OCI-LY7 (cell line): ENCODE measurements at regions not wholly inside any gene's neighbourhood (a gene's known extent, or its start where the extent isn't known, plus 50 kb on each side); places are given as distances from the start of the nearest gene placed in this dataset.
A peak's percentile ranks its signal among the peaks of the same experiment; 100 is the strongest.

Source experiments
- BruUV-seq: library from RNA; stranded (reverse); fragments of 400-500 nt; replicated peaks from 2 replicates; lab custom pipeline; 2021; lab: Mats Ljungman, UMichigan
- CTCF ChIA-PET: fragments of 300-600 bp; sonication (Branson Sonifier 250); formaldehyde crosslinking; loops from one replicate; lab custom pipeline; 2022; ENCODE audit warnings: antibody characterized with exemption; ENCODE audit not compliant: unreplicated experiment; lab: Charles Lee
- POLR2A ChIA-PET: fragments of 300-600 bp; sonication (Branson Sonifier 250); formaldehyde crosslinking; loops from one replicate; lab custom pipeline; 2022; ENCODE audit warnings: antibody characterized with exemption; lab: Charles Lee
- DNase-seq: peaks from one replicate; pipeline ENCODE4 v3.0.0-alpha.2; 2015; ENCODE audit warnings: low spot score
- H2AFZ ChIP-seq: fragments of 200-600 bp; sonication (generic), shearing (Covaris generic); 2 replicates; pipeline ENCODE4 v1.6.1; 2014; ENCODE audit warnings: mild to moderate bottlenecking, antibody characterized with exemption, low read length, moderate library complexity
- H3K27ac ChIP-seq: fragments of 200-600 bp; sonication (generic); 2 replicates; pipeline ENCODE4 v1.5.1; 2014; ENCODE audit warnings: mixed run types, low read depth, mild to moderate bottlenecking, moderate library complexity, low read length, inconsistent platforms; ENCODE audit not compliant: poor library complexity, severe bottlenecking
- H3K36me3 ChIP-seq: fragments of 200-600 bp; sonication (generic); 2 replicates; pipeline ENCODE4 v1.6.1; 2014; ENCODE audit warnings: mild to moderate bottlenecking, antibody characterized with exemption, low read length, moderate library complexity, mixed read lengths; ENCODE audit not compliant: insufficient read depth
- H3K4me1 ChIP-seq: fragments of 200-600 bp; sonication (generic); 2 replicates; pipeline ENCODE4 v1.5.1; 2014; ENCODE audit warnings: mild to moderate bottlenecking, low read length; ENCODE audit not compliant: insufficient read depth, poor library complexity, severe bottlenecking
- H3K4me2 ChIP-seq: fragments of 200-600 bp; sonication (generic); 2 replicates; pipeline ENCODE4 v1.6.1; 2014; ENCODE audit warnings: mild to moderate bottlenecking, low read length
- H3K4me3 ChIP-seq: fragments of 200-600 bp; sonication (generic); 2 replicates; pipeline ENCODE4 v1.5.1; 2014; ENCODE audit warnings: mild to moderate bottlenecking, low read depth, low read length; ENCODE audit not compliant: poor library complexity, severe bottlenecking
- H3K79me2 ChIP-seq: fragments of 200-600 bp; sonication (generic); 2 replicates; pipeline ENCODE4 v1.6.1; 2016; ENCODE audit warnings: low read depth, mild to moderate bottlenecking, low read length, moderate library complexity, mixed read lengths; ENCODE audit not compliant: insufficient read depth
- H3K9me2 ChIP-seq: fragments of 200-600 bp; sonication (generic); 2 replicates; pipeline ENCODE4 v1.6.1; 2016; ENCODE audit warnings: mild to moderate bottlenecking, low read length, mixed read lengths; ENCODE audit not compliant: insufficient read depth
- H3K9me3 ChIP-seq: fragments of 200-600 bp; sonication (generic); 2 replicates; pipeline ENCODE4 v1.6.1; 2014; ENCODE audit warnings: mild to moderate bottlenecking, mixed run types, low read length, mixed read lengths
- H4K20me1 ChIP-seq: fragments of 200-600 bp; sonication (generic); 2 replicates; pipeline ENCODE4 v1.6.1; 2014; ENCODE audit warnings: mild to moderate bottlenecking, antibody characterized with exemption, low read length, moderate library complexity, mixed read lengths; ENCODE audit not compliant: insufficient read depth
- CTCF ChIP-seq: fragments of 200-600 bp; sonication (generic); conservative IDR thresholded peaks from 2 replicates; pipeline ENCODE4 v1.5.1; 2014; ENCODE audit warnings: mild to moderate bottlenecking, antibody characterized with exemption, low read length, moderate library complexity, mixed read lengths
- EZH2phosphoT487 ChIP-seq: fragments of 200-600 bp; sonication (generic); IDR thresholded peaks from 2 replicates; pipeline ENCODE4 v1.6.1; 2018; ENCODE audit warnings: low read depth, borderline replicate concordance, mild to moderate bottlenecking, mixed run types, antibody characterized with exemption, low read length, moderate library complexity, mixed read lengths
- intact Hi-C: fragments of 100-400 bp; cut with micrococcal nuclease; formaldehyde crosslinking; loops from one replicate; pipeline ENCODE4 v1.10.0; 2022; ENCODE audit not compliant: unreplicated experiment

- Histone ChIP-seq H3K36me3 (no peaks in the 10 kb centered on the region), H2AFZ (peak overlapping the region; percentile 96; the same call in 1 of the 2 replicates), H4K20me1 (no peaks in the 10 kb centered on the region), H3K79me2 (no peaks in the 10 kb centered on the region), H3K9me2 (no peaks in the 10 kb centered on the region), H3K4me3 (peak overlapping the region; percentile 36), H3K27ac (peak overlapping the region; percentile 35), H3K4me1 (peaks cover 83% of the 10 kb centered on the region), H3K4me2 (peak overlapping the region; percentile 71), H3K9me3 (no peaks in the 10 kb centered on the region)
- ChIA-PET POLR2A (interaction anchor here (0.6 to 2.2 kb wide), 9 partner anchors 9 to 185 kb away, joined by 3 to 8 read pairs (median 3); no protein-coding TSS in a partner anchor), CTCF (interaction anchor here (1.1 kb wide), 1 partner anchor 43 kb away, joined by 4 read pairs; no protein-coding TSS in a partner anchor)
- intact Hi-C loops, result loop anchor here (10.0 kb wide), 1 partner anchor 925 kb away; the partner anchor contains the start of gene FAS
- peak; percentile 71 for DNase-seq
- no TSS peak for BruUV-seq
- TF ChIP-seq CTCF, result no peak
- no peak for TF ChIP-seq EZH2phosphoT487
Observed at GRCh38 chr10:88070080-88070880, 206.9 kb downstream of the PTEN start.

GRCh38 chr10:88071879-88072278, 208.5 kb downstream of the PTEN start:
- no peaks in the 10 kb centered on the region for H3K9me2 ChIP-seq
- intact Hi-C loops, result loop anchor here (10.0 kb wide), 1 partner anchor 923 kb away; the partner anchor contains the start of gene FAS
- H3K79me2 ChIP-seq, result no peaks in the 10 kb centered on the region
- no TSS peak for BruUV-seq
- peak overlapping the region; percentile 96 for H2AFZ ChIP-seq
- H3K36me3 ChIP-seq, result no peaks in the 10 kb centered on the region
- H3K4me2 ChIP-seq, result peak overlapping the region; percentile 71
- no peaks in the 10 kb centered on the region for H4K20me1 ChIP-seq
- ChIA-PET CTCF (no interaction called here), POLR2A (interaction anchor here (0.9 to 2.5 kb wide), 6 partner anchors 10 to 42 kb away, joined by 3 to 13 read pairs (median 6); no protein-coding TSS in a partner anchor)
- TF ChIP-seq CTCF (no peak), EZH2phosphoT487 (no peak)
- peak; percentile 51 for DNase-seq
- H3K27ac ChIP-seq, result peak overlapping the region; percentile 8
- peaks cover 77% of the 10 kb centered on the region for H3K4me1 ChIP-seq
- peak overlapping the region; percentile 2 for H3K4me3 ChIP-seq
- H3K9me3 ChIP-seq, result no peaks in the 10 kb centered on the region
